Endodermal cell (in vitro differentiated cells): ENCODE measurements at regions not wholly inside any gene's neighbourhood (a gene's known extent, or its start where the extent isn't known, plus 50 kb on each side); places are given as distances from the start of the nearest gene placed in this dataset.

Experiments
- DNase-seq: peaks from one replicate; pipeline ENCODE4 v3.0.0-alpha.2; 2017
- H3K27ac ChIP-seq: 2 replicates; pipeline ENCODE4 v1.5.1; 2013; ENCODE audit warnings: mild to moderate bottlenecking, low read depth, low read length, moderate library complexity
- H3K27me3 ChIP-seq: 2 replicates; pipeline ENCODE4 v1.6.1; 2013; ENCODE audit warnings: mild to moderate bottlenecking, low read length, moderate library complexity; ENCODE audit not compliant: insufficient read depth, control insufficient read depth, poor library complexity, severe bottlenecking
- H3K36me3 ChIP-seq: 2 replicates; pipeline ENCODE4 v1.7.0; 2013; ENCODE audit warnings: mild to moderate bottlenecking, low read length, moderate library complexity; ENCODE audit not compliant: control insufficient read depth, insufficient read depth
- H3K4me1 ChIP-seq: one replicate; pipeline ENCODE4 v1.7.0; 2013; ENCODE audit warnings: low read length; ENCODE audit not compliant: control insufficient read depth, insufficient read depth
- H3K4me3 ChIP-seq: 2 replicates; pipeline ENCODE4 v1.5.1; 2013; ENCODE audit warnings: mild to moderate bottlenecking, low read length, moderate library complexity
- H3K9ac ChIP-seq: 2 replicates; pipeline ENCODE4 v1.6.1; 2013; ENCODE audit warnings: mild to moderate bottlenecking, low read length, moderate library complexity; ENCODE audit not compliant: poor library complexity, severe bottlenecking; ENCODE audit errors: extremely low read depth
- H3K9me3 ChIP-seq: 2 replicates; pipeline ENCODE4 v1.6.1; 2013; ENCODE audit warnings: mild to moderate bottlenecking, low read length, moderate library complexity; ENCODE audit not compliant: control insufficient read depth
- H3K27ac Mint-ChIP-seq: 2 replicates; pipeline ENCODE4 v1.8.0; 2020; ENCODE audit warnings: mixed read lengths
- H3K27me3 Mint-ChIP-seq: 2 replicates; pipeline ENCODE4 v1.8.0; 2021; ENCODE audit warnings: mild to moderate bottlenecking, mixed read lengths; ENCODE audit not compliant: insufficient read depth
- H3K36me3 Mint-ChIP-seq: 2 replicates; pipeline ENCODE4 v1.8.0; 2020; ENCODE audit warnings: low read depth, mixed read lengths
- H3K4me1 Mint-ChIP-seq: 2 replicates; pipeline ENCODE4 v1.8.0; 2020; ENCODE audit warnings: mixed read lengths
- H3K4me3 Mint-ChIP-seq: 2 replicates; pipeline ENCODE4 v1.8.0; 2020; ENCODE audit warnings: mild to moderate bottlenecking, moderate library complexity, mixed read lengths
- H3K9me3 Mint-ChIP-seq: 2 replicates; pipeline ENCODE4 v1.8.0; 2020; ENCODE audit warnings: mild to moderate bottlenecking, mixed read lengths
- WGBS, 2 experiments: methylation state at CpG; one replicate each; pipeline versions ENCODE4 v1.1.5 to v1.1.7; 2013; ENCODE audit warnings: missing lambda C conversion rate in 2 of 2, mixed read lengths in 1 of 2; ENCODE audit not compliant: insufficient coverage in 1 of 2, insufficient read length in 1 of 2; 5-methylcytosine and 5-hydroxymethylcytosine counted together
- TF ChIP-seq, protein P1 (sequence below): fragments of 200-600 bp; sonication (generic); conservative IDR thresholded peaks from 2 replicates; pipeline ENCODE4 v1.5.0; 2021; ENCODE audit warnings: antibody characterized with exemption, mild to moderate bottlenecking

- no peaks in the 10 kb centered on the region for H3K9me3 ChIP-seq
- WGBS, 2 experiments = 89 to 93% methylated on average over 3 to 4 of the region's 4 CpGs
- H3K27me3 Mint-ChIP-seq = no peaks in the 10 kb centered on the region
Measured at GRCh38 chr11:119905162-119905561, 176.2 kb upstream of the NECTIN1 start.

DNA sequence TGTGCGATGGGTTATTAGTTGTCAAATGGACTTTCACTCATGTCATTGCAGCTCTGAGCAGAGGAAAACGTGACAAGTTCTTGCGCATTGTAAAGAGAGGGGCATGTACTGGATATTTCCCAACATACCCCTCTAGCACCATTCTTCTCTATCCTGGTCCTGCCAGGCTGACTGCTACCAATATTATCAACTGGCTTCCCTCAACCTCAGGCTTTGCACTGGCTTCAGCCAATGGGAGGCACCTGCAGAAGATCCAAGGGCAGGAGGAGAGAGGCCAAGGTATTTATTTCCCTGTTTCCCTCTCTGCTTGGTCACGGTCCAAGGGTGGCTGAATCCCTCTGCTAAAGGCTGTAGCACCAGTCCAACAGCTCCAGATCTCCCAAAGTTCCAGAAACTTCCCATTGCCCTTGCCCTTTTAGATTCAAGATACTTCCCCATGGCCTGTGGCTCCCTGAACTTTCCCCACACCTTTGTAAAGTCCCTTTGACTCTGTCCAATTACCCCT lies 175.6 kb upstream of the NECTIN1 start:
- H3K27ac Mint-ChIP-seq = no peak overlapping the region
- H3K4me3 Mint-ChIP-seq = no peak overlapping the region
- no peak for DNase-seq
- Histone ChIP-seq H3K4me1 (peaks cover 26% of the 10 kb centered on the region), H3K27me3 (no peaks in the 10 kb centered on the region), H3K9ac (no peak overlapping the region), H3K27ac (no peak overlapping the region), H3K36me3 (no peaks in the 10 kb centered on the region), H3K4me3 (no peak overlapping the region), H3K9me3 (no peaks in the 10 kb centered on the region)
- no peaks in the 10 kb centered on the region for H3K36me3 Mint-ChIP-seq
- peaks cover 59% of the 10 kb centered on the region for H3K4me1 Mint-ChIP-seq
- no peaks in the 10 kb centered on the region for H3K9me3 Mint-ChIP-seq
- H3K27me3 Mint-ChIP-seq = no peaks in the 10 kb centered on the region
- WGBS, 2 experiments = 91 to 100% methylated on average over 3 to 4 of the region's 4 CpGs
- TF ChIP-seq, protein P1, sequence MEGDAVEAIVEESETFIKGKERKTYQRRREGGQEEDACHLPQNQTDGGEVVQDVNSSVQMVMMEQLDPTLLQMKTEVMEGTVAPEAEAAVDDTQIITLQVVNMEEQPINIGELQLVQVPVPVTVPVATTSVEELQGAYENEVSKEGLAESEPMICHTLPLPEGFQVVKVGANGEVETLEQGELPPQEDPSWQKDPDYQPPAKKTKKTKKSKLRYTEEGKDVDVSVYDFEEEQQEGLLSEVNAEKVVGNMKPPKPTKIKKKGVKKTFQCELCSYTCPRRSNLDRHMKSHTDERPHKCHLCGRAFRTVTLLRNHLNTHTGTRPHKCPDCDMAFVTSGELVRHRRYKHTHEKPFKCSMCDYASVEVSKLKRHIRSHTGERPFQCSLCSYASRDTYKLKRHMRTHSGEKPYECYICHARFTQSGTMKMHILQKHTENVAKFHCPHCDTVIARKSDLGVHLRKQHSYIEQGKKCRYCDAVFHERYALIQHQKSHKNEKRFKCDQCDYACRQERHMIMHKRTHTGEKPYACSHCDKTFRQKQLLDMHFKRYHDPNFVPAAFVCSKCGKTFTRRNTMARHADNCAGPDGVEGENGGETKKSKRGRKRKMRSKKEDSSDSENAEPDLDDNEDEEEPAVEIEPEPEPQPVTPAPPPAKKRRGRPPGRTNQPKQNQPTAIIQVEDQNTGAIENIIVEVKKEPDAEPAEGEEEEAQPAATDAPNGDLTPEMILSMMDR = no peak

More at GRCh38 chr11:119905162-119905561, 176.2 kb upstream of the NECTIN1 start:
- Histone ChIP-seq H3K27me3 (no peaks in the 10 kb centered on the region), H3K27ac (no peak overlapping the region), H3K4me3 (no peak overlapping the region), H3K4me1 (peaks cover 26% of the 10 kb centered on the region), H3K9ac (no peak overlapping the region), H3K36me3 (no peaks in the 10 kb centered on the region)
- H3K27ac Mint-ChIP-seq = no peak overlapping the region
- TF ChIP-seq, protein P1 = no peak
- no peaks in the 10 kb centered on the region for H3K9me3 Mint-ChIP-seq
- peaks cover 59% of the 10 kb centered on the region for H3K4me1 Mint-ChIP-seq
- DNase-seq = no peak
- H3K4me3 Mint-ChIP-seq = no peak overlapping the region
- no peaks in the 10 kb centered on the region for H3K36me3 Mint-ChIP-seq

GRCh38 chr11:119903821-119904220 lies 174.8 kb upstream of the NECTIN1 start:
- Histone ChIP-seq H3K36me3 (no peaks in the 10 kb centered on the region), H3K27me3 (no peaks in the 10 kb centered on the region), H3K9ac (no peak overlapping the region), H3K9me3 (no peaks in the 10 kb centered on the region), H3K27ac (no peak overlapping the region), H3K4me3 (no peak overlapping the region), H3K4me1 (peaks cover 26% of the 10 kb centered on the region)
- Mint-ChIP-seq H3K27me3 (no peaks in the 10 kb centered on the region), H3K27ac (no peak overlapping the region), H3K4me3 (no peak overlapping the region), H3K9me3 (no peaks in the 10 kb centered on the region), H3K36me3 (no peaks in the 10 kb centered on the region), H3K4me1 (peaks cover 53% of the 10 kb centered on the region)
- TF ChIP-seq, protein P1 = no peak
- 85% methylated on average over 8 of the region's 8 CpGs; no CpG with 5 or more reads in 1 of the 2 experiments for WGBS, 2 experiments
- DNase-seq = no peak
